ENCODE measurements at regions not wholly inside any gene's neighbourhood (a gene's known extent, or its start where the extent isn't known, plus 50 kb on each side); places are given as distances from the start of the nearest gene placed in this dataset.

DNA sequence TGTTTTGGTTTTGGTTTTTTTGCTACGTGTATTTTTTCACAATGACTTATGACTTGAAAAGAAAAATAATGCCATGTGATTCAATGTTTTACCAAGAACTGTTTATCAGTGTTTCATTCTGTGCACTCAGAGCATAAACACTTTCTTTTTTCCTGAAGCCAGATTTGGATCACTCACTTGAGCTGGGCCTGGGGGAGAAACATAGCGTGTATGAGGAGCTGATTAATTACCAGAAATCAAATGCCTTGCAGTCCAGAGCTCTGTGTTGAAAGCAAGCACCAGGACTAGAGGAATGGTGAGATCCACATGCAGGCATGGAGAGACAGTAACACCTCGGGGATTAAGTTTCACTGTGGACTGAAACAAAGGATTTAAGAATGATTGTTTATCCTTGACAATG, 642.1 kb upstream of the ADGRL2 start:
- H3K4me3 ChIP-seq (replicated peaks in 1 of 3; ENCODE audit: low read depth in 2 of 3, low read length in 3 of 3) = no peak overlapping the region
- H3K4me2 ChIP-seq (replicated peaks; ENCODE audit: extremely low read depth, low read length, poor library complexity, severe bottlenecking) = no peak overlapping the region
- Mint-ChIP-seq H3K4me1 (no peaks in the 10 kb centered on the region), H3K27me3 (ENCODE audit: low read depth in 3 of 3) (peaks cover 0 to 2% (median 0%) of the 10 kb centered on the region in 3 donors), H3K36me3 (no peaks in the 10 kb centered on the region), H3K27ac (no peak overlapping the region), H3K4me3 (no peak overlapping the region), H3K9me3 (peaks cover 0 to 12% (median 7%) of the 10 kb centered on the region in 7 donors)
- TF ChIP-seq, protein P1, sequence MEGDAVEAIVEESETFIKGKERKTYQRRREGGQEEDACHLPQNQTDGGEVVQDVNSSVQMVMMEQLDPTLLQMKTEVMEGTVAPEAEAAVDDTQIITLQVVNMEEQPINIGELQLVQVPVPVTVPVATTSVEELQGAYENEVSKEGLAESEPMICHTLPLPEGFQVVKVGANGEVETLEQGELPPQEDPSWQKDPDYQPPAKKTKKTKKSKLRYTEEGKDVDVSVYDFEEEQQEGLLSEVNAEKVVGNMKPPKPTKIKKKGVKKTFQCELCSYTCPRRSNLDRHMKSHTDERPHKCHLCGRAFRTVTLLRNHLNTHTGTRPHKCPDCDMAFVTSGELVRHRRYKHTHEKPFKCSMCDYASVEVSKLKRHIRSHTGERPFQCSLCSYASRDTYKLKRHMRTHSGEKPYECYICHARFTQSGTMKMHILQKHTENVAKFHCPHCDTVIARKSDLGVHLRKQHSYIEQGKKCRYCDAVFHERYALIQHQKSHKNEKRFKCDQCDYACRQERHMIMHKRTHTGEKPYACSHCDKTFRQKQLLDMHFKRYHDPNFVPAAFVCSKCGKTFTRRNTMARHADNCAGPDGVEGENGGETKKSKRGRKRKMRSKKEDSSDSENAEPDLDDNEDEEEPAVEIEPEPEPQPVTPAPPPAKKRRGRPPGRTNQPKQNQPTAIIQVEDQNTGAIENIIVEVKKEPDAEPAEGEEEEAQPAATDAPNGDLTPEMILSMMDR (IDR thresholded peaks at IDR 0.05) = no peak
- no peaks in the 10 kb centered on the region for H3K79me2 ChIP-seq (ENCODE audit: insufficient read depth, low read length)
- no peak overlapping the region for H2AFZ ChIP-seq (ENCODE audit: insufficient read depth, low read depth, low read length, poor library complexity, severe bottlenecking)
- intact Hi-C loops (cut with micrococcal nuclease) = no loop called here
- DNase-seq = no peak
- WGBS (ENCODE audit: insufficient coverage) = 92% methylated on average over 2 of the region's 3 CpGs
- H3K9ac ChIP-seq (ENCODE audit: insufficient read depth, low read length, poor library complexity, severe bottlenecking) = no peak overlapping the region
- no peaks in the 10 kb centered on the region for H4K20me1 ChIP-seq (ENCODE audit: insufficient read depth, low read length)
- H3K27me3 ChIP-seq (ENCODE audit: control insufficient read depth in 2 of 2, insufficient read depth in 2 of 2, low read length in 2 of 2) = no peaks in the 10 kb centered on the region
- no peaks in the 10 kb centered on the region for H3K4me1 ChIP-seq (ENCODE audit: control insufficient read depth in 1 of 2, insufficient read depth in 2 of 2, low read length in 2 of 2)
- H3K27ac ChIP-seq (ENCODE audit: low read depth in 1 of 2, low read length in 2 of 2) = no peak overlapping the region
- peaks cover 0 to 12% of the 10 kb centered on the region in 2 donors for H3K9me3 ChIP-seq (replicated peaks in 1 of 2; ENCODE audit: control insufficient read depth in 1 of 2, insufficient read depth in 1 of 2, low read length in 2 of 2)
- H3K36me3 ChIP-seq (replicated peaks in 1 of 2; ENCODE audit: control insufficient read depth in 1 of 2, insufficient read depth in 2 of 2, low read length in 2 of 2) = no peaks in the 10 kb centered on the region

DNA sequence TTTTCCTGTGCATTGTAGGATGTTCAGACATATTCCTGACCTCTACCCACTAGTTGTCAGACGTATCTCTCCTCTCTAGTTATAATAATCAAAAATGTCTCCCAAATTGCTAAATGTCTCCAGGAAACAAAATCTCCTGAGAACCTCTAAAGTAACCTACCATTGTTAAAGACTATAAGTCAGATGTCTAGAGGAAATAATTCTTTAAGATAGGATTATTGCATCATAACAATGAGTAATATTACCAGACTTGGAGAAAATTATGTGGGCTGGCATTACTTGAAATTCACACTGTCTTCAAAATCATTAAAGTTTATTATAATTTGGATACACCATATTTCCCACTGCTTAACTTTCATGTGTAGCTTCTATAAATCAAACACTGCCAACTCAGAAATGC, 643.0 kb upstream of the ADGRL2 start:
- no peak for DNase-seq
- Histone ChIP-seq H2AFZ (ENCODE audit: insufficient read depth, low read depth, low read length, poor library complexity, severe bottlenecking) (no peak overlapping the region), H3K4me1 (ENCODE audit: control insufficient read depth in 1 of 2, insufficient read depth in 2 of 2, low read length in 2 of 2) (no peaks in the 10 kb centered on the region), H4K20me1 (ENCODE audit: insufficient read depth, low read length) (no peaks in the 10 kb centered on the region), H3K9ac (ENCODE audit: insufficient read depth, low read length, poor library complexity, severe bottlenecking) (no peak overlapping the region), H3K4me2 (replicated peaks; ENCODE audit: extremely low read depth, low read length, poor library complexity, severe bottlenecking) (no peak overlapping the region), H3K9me3 (replicated peaks in 1 of 2; ENCODE audit: control insufficient read depth in 1 of 2, insufficient read depth in 1 of 2, low read length in 2 of 2) (peaks cover 0 to 12% of the 10 kb centered on the region in 2 donors), H3K4me3 (replicated peaks in 1 of 3; ENCODE audit: low read depth in 2 of 3, low read length in 3 of 3) (no peak overlapping the region), H3K36me3 (replicated peaks in 1 of 2; ENCODE audit: control insufficient read depth in 1 of 2, insufficient read depth in 2 of 2, low read length in 2 of 2) (no peaks in the 10 kb centered on the region), H3K27me3 (ENCODE audit: control insufficient read depth in 2 of 2, insufficient read depth in 2 of 2, low read length in 2 of 2) (no peaks in the 10 kb centered on the region), H3K27ac (ENCODE audit: low read depth in 1 of 2, low read length in 2 of 2) (no peak overlapping the region), H3K79me2 (ENCODE audit: insufficient read depth, low read length) (no peaks in the 10 kb centered on the region)
- Mint-ChIP-seq H3K27ac (no peak overlapping the region), H3K27me3 (ENCODE audit: low read depth in 3 of 3) (peaks cover 0 to 2% (median 0%) of the 10 kb centered on the region in 3 donors), H3K36me3 (no peaks in the 10 kb centered on the region), H3K9me3 (peaks cover 0 to 12% (median 5%) of the 10 kb centered on the region in 7 donors), H3K4me3 (no peak overlapping the region), H3K4me1 (no peaks in the 10 kb centered on the region)
- TF ChIP-seq, protein P1 (IDR thresholded peaks at IDR 0.05) = no peak
- no CpG with 5 or more reads among the region's 1 CpG for WGBS (ENCODE audit: insufficient coverage)
- intact Hi-C loops (cut with micrococcal nuclease) = no loop called here
